ENCODE measurements at regions not wholly inside any gene's neighbourhood (a gene's known extent, or its start where the extent isn't known, plus 50 kb on each side); places are given as distances from the start of the nearest gene placed in this dataset.

DNA sequence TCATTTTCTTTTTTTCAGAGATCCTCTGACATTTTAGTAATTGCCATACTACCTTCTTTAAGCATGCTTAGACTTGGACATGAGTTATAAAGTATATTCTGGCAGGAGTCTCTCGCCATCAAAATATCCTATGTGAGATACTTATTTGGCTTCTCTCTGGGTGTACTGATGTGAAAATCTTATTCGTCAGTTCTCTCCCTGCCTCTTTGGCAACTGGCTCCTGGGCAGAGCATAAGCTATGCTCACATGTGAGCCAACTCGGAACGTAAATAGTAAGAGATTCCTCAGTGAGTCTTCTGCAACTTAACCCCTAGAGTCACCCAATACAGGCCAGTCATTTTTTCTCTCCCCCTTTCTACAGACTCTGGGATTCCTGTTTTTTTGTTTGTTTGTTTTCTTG lies 91.6 kb downstream of the MAGEB17 start:
- TF ChIP-seq, protein P1, sequence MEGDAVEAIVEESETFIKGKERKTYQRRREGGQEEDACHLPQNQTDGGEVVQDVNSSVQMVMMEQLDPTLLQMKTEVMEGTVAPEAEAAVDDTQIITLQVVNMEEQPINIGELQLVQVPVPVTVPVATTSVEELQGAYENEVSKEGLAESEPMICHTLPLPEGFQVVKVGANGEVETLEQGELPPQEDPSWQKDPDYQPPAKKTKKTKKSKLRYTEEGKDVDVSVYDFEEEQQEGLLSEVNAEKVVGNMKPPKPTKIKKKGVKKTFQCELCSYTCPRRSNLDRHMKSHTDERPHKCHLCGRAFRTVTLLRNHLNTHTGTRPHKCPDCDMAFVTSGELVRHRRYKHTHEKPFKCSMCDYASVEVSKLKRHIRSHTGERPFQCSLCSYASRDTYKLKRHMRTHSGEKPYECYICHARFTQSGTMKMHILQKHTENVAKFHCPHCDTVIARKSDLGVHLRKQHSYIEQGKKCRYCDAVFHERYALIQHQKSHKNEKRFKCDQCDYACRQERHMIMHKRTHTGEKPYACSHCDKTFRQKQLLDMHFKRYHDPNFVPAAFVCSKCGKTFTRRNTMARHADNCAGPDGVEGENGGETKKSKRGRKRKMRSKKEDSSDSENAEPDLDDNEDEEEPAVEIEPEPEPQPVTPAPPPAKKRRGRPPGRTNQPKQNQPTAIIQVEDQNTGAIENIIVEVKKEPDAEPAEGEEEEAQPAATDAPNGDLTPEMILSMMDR (IDR thresholded peaks at IDR 0.05 in 2 of 3, conservative IDR thresholded peaks at IDR 0.05 in 1 of 3; ENCODE audit: control insufficient read depth in 2 of 3, extremely low read depth in 1 of 3, insufficient read depth in 1 of 3, low read depth in 3 of 3, low read length in 3 of 3), result no peak
- TF ChIP-seq HDAC6 (IDR thresholded peaks at IDR 0.05; ENCODE audit: unreplicated experiment) (no peak), POLR2A (IDR thresholded peaks at IDR 0.05; ENCODE audit: low read depth, low read length) (no peak)

Measured in GM12878 (cell line).